RPMI7951 (cell line): ENCODE measurements at regions not wholly inside any gene's neighbourhood (a gene's known extent, or its start where the extent isn't known, plus 50 kb on each side); places are given as distances from the start of the nearest gene placed in this dataset.
"Not testable (repeated sequence)": the region's sequence is repeated elsewhere in the genome, so short reads cannot be mapped to it uniquely, and the experiment has no call there.

Source experiments
- DNase-seq: peaks from one replicate; pipeline ENCODE4 v3.0.0-alpha.2; 2012; ENCODE audit warnings: low read depth

DNA sequence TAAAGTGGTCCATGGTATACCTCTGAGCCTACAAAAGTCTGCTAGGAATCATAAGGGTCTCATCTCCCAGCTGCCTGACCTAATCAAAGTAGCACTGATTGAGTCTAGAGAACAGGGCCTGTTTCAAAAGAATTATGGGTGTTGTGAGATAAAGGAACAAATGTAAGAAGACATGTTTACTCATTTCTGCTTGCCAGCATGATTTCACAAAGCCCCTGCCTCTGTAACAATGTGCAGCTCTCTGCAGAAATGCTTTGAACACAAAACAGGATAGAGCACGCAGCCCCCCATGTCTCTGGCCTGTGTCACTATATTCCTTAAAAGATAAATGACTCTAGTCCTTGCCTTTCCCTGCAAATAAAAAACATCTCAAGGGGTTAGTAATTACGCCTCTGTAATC lies 94.7 kb upstream of the IGSF10 start:
- no peak for DNase-seq

DNA sequence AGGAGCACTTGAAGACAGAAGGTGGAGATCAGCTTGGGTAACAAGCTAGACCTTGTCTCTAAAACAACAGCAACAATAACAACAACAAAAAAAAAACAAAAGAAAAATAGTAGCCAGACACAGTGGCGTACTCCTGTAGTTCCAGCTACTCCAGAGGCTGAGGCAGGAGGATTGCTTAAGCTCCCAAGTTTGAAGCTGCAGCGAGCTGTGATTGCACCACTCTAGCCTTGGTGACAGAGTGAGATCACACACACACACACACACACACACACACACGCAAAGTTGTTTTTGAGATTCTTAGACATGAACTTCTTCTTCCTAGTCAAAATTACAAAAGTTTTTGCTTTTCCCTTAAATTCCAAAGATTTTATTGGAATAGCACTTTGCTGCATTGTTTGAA lies 93.0 kb upstream of the IGSF10 start:
- no peak for DNase-seq

DNA sequence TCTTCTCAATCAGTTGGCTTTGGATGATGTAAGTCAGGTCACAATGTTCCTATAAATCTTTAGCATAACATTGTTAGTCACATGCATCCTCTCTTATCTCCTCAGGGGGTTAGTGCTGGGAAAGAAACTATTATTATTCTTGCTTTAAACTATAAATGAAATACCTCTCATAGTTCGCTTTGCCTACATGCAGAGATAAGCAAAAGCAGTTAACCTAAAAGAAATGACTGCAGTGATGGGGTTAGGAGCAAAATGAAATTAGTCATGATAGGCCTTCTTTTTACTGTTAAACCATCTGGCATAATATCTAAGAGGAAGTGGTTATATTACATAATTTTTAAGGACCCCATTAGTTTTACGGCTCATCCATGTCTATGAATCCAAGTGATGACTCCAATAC lies 91.7 kb upstream of the IGSF10 start:
- no peak for DNase-seq

DNA sequence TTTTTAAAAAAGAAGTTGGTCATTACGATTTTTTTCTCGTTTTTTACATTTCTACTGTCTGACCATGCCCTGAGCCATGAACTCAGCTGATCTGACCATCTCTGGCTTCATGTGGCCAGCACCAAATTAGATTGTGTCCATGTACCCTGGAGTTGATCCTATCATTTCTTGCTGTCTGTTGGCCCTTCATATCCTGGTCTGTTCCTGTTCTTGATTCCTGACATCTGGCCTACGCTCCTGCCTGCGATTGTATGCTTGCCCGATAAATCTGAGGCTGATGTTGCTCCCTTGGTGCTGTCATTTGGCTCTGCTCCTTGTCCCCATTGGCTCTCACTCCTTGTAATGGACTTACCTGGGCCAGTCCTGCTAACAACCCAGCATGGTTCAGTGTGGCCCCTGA lies 89.8 kb upstream of the IGSF10 start:
- no peak for DNase-seq

DNA sequence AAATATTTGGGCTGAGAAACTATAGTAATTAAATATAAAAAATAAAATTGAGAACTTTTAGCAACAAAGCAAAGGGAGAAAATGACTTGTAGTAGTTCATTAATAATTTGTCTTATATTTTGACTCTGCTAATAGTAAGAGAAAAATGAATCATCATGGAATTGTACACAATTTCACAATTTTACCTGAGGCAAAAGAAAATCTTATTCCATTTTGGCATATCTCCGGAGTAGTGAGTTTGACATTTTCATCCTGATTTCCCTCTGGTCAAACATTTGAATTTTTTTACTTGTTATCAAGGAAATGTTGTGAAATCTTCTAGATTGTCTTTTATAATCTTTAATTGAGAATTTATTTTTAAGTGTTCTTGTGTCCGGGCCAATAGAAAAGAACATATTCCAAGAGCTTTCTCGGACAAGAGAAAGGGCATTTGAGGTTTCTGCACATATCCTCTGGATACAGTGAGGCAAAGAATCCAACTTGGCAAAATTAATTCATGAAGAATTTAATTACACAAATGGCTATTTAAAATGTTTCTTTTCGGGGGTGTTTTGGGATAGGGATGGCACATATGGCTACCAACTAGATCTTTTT lies 89.3 kb upstream of the IGSF10 start:
- DNase-seq: no peak

DNA sequence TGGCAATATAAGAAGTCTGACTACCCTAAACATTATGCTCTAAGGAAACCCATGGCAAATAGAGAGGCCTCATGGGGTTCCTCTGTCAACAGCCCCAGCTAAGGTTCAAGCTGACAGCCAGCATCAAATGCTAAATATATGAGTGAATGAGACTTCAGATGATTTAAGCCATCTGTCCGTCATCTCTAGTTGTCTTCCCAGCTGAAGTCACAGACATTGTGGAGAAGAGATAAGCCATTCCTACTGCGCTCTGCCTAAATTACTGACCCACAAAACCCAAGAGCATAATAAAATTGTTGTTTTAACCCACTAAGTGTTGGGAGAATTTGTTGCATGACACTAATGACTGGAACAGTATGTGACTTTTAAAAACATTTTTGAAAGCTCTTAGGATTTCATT lies 87.3 kb upstream of the IGSF10 start:
- no peak for DNase-seq

DNA sequence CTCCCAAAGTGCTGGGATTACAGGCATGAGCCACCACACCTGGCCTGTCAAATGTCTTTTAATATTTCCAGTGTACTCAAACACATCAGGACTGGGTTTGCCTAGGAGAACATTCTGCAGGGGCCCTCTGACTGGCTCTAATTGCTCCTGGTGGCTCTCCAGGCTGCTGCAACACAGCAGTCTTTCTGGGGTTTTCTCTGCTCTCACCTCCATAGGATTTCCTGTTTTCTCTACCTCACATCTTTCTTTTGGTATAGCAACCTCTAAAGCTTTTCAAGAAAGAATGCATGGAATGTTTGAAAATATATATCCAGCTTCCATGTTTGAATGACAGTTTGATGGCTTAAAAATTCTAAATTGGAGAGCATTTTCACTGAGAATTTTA lies 83.3 kb upstream of the IGSF10 start:
- no peak for DNase-seq

DNA sequence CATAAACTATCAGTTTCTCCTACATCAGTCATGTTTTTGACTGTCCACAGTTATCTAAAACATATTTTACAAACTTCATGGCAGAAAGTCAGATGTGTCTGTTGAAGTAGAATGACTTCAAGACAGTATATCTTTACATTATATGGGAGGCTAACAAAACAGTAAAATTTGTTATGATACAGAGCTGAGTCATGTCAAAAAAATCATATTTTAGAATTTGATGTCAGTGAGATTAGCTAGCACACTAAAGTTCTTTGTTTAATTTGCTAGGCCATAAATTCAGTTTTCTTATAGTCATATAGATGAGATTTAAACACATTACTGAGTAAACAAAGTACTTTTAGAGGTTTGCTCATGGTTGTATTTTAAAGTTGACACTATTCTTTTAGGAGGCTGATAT lies 80.3 kb upstream of the IGSF10 start:
- no peak for DNase-seq

DNA sequence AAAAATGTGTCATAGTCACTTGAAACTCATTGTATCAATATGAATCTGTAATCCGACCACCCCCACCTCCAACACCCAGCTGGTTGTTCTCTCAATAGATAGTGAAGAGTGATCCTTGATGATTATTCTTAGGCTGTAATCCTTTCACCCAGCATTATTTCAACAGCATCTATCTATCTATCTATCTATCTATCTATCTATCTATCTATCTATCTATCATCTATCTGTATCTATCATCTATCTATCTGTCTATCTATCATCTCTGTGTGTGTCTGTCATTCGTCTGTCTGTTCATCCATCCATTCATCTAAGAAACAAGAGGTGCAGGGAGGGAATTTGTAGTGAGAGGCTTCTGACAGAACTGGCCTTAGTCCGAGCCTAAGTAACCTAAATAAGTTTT lies 78.7 kb upstream of the IGSF10 start:
- DNase-seq: no peak

DNA sequence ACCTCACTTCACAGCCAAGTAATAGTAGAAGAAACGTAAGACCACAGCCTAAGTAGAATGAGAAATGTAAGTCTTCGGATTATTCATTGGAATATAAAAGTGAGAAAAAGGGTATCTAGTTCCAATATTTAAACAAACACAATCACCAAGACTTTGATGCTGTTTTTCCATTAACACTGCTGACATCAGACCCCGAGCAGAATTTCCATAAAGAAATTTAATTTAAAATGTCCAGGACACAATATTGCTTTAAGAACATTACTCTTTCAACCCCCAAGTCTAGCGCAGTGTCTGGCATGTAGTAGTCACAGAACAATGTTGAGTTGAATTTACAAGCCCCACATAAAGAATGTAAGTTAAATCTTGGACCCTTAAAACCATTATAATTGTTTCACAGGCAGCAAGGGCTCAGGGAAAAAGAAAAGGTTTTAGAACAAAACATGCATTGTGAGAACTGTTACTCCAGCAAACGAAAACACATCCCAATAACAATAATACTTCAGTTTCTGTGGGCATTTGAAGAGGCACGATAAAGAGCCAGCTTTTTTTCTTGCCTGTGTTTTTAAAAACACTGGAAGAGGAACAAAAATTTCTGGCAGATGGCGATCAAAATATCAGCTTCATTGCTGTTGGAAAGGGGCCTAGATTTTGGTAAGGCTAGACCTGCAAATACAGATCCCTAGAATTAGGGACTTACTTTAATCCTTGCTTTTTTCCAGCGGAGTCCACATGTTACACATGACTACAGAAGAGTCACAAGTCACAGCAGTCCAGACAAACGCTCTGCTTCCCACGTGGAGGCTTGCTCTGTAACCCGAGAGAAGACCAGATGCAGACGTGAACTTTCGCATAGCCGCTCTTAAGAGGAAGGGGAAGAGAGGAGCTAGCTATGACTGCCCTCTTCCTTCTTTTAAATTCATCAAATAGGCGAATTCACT lies 77.9 kb upstream of the IGSF10 start:
- no peak for DNase-seq

DNA sequence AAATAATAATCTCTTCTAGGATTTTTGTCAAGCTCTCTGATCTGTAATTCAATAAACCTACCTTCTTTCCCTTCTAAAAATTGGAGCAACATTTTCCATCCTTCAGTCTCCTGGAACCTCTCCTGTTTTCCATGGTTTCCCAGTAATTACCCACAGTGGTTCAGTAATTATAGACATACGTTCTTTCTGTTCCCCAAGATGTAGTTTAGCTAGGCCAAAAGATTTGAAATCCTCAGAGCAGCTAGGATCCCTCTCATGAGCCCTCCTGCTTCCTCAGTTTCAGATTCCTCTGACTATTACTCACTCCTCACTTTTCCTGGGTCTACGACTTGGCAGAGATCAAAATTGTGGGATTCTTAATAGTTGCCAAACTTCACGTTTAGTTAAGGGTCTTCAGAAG lies 76.9 kb upstream of the IGSF10 start:
- DNase-seq: no peak

DNA sequence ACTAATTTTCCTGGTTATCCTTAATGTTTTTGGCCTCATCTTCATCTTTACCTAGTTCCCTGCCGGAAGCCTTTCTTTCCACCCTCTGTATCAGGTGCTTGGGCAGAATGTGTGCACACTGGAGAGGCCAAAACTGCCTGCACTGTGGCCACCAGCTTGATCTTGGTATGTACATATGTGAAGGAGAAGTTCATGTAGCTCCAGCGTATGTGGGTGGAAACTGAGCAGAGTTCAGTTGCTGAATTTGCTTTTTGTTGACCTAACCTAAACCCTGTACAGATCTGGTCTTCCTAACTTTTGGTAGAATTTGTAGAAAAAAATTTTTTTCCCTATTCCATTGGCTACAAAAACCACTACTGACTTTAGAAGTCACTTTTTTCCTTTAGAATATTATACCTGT lies 65.9 kb upstream of the IGSF10 start:
- DNase-seq: no peak

DNA sequence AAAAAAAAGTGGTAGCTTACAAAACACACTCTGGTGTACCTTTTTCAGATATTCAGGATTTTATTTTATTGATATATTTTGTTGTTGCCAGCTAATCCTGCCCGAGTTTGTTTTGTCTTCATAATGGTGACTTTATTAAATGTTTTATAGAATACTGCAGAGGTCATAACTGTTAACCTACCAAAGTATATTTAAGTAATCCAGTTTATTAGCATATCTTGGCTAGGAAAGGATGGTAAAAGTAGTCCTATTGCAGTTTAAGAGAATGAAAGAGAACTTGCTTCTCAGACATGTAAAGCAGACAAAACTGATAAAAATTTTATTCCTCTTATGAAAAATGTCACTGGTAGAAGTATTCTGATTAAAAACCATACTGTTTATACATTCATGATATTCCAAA lies 59.2 kb upstream of the IGSF10 start:
- no peak for DNase-seq

DNA sequence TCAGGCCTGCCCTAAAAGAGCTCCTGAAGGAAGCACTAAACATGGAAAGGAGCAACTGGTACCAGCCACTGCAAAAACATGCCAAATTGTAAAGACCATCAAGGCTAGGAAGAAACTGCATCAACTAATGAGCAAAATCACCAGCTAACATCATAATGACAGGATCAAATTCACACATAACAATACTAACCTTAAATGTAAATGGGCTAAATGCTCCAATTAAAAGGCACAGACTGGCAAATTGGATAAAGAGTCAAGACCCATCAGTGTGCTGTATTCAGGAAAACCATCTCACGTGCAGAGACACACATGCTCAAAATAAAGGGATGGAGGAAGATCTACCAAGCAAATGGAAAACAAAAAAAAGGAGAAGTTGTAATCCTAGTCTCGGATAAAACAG lies 50.6 kb upstream of the IGSF10 start:
- DNase-seq: not testable (repeated sequence)
